ENCODE measurements at regions not wholly inside any gene's neighbourhood (a gene's known extent, or its start where the extent isn't known, plus 50 kb on each side); places are given as distances from the start of the nearest gene placed in this dataset.

DNA sequence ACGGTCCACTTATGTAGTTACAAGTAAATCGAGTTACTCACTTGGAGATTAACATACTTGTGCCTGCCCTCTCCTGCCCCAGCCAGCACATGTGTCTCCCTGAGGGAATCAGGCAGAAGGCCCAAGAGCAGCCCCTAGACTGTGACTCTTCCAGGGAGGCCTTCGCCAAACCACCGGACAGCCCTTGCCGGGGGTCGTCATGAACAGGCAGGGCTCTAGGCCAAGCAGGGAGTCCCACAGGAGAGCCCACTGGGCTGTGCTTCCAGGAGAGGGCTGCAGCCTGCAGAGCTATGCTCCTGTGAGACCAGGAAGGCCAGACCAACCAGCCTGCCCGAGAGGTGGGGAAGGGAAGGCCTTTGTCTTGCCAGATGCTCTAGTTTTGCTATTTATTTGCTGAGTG lies 283.3 kb downstream of the FOXO1 start (continued):
- TF ChIP-seq, protein P1, sequence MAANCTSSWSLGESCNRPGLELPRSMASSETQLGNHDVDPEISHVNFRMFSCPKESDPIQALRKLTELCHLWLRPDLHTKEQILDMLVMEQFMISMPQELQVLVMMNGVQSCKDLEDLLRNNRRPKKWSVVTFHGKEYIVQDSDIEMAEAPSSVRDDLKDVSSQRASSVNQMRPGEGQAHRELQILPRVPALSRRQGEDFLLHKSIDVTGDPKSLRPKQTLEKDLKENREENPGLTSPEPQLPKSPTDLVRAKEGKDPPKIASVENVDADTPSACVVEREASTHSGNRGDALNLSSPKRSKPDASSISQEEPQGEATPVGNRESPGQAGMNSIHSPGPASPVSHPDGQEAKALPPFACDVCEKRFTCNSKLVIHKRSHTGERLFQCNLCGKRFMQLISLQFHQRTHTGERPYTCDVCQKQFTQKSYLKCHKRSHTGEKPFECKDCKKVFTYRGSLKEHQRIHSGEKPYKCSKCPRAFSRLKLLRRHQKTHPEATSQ (tag by site-specific recombination; IDR thresholded peaks at IDR 0.05), result no peak
- TF ChIP-seq, protein P2, sequence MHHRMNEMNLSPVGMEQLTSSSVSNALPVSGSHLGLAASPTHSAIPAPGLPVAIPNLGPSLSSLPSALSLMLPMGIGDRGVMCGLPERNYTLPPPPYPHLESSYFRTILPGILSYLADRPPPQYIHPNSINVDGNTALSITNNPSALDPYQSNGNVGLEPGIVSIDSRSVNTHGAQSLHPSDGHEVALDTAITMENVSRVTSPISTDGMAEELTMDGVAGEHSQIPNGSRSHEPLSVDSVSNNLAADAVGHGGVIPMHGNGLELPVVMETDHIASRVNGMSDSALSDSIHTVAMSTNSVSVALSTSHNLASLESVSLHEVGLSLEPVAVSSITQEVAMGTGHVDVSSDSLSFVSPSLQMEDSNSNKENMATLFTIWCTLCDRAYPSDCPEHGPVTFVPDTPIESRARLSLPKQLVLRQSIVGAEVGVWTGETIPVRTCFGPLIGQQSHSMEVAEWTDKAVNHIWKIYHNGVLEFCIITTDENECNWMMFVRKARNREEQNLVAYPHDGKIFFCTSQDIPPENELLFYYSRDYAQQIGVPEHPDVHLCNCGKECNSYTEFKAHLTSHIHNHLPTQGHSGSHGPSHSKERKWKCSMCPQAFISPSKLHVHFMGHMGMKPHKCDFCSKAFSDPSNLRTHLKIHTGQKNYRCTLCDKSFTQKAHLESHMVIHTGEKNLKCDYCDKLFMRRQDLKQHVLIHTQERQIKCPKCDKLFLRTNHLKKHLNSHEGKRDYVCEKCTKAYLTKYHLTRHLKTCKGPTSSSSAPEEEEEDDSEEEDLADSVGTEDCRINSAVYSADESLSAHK (tag by site-specific recombination; IDR thresholded peaks at IDR 0.05), result no peak
- TF ChIP-seq, protein P3, sequence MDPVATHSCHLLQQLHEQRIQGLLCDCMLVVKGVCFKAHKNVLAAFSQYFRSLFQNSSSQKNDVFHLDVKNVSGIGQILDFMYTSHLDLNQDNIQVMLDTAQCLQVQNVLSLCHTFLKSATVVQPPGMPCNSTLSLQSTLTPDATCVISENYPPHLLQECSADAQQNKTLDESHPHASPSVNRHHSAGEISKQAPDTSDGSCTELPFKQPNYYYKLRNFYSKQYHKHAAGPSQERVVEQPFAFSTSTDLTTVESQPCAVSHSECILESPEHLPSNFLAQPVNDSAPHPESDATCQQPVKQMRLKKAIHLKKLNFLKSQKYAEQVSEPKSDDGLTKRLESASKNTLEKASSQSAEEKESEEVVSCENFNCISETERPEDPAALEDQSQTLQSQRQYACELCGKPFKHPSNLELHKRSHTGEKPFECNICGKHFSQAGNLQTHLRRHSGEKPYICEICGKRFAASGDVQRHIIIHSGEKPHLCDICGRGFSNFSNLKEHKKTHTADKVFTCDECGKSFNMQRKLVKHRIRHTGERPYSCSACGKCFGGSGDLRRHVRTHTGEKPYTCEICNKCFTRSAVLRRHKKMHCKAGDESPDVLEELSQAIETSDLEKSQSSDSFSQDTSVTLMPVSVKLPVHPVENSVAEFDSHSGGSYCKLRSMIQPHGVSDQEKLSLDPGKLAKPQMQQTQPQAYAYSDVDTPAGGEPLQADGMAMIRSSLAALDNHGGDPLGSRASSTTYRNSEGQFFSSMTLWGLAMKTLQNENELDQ (tag by site-specific recombination; IDR thresholded peaks at IDR 0.05; ENCODE audit: low read depth), result no peak
- TF ChIP-seq BCL11B (tag by site-specific recombination; IDR thresholded peaks at IDR 0.05; ENCODE audit: low read depth), result no peak
- TF ChIP-seq, protein P4, sequence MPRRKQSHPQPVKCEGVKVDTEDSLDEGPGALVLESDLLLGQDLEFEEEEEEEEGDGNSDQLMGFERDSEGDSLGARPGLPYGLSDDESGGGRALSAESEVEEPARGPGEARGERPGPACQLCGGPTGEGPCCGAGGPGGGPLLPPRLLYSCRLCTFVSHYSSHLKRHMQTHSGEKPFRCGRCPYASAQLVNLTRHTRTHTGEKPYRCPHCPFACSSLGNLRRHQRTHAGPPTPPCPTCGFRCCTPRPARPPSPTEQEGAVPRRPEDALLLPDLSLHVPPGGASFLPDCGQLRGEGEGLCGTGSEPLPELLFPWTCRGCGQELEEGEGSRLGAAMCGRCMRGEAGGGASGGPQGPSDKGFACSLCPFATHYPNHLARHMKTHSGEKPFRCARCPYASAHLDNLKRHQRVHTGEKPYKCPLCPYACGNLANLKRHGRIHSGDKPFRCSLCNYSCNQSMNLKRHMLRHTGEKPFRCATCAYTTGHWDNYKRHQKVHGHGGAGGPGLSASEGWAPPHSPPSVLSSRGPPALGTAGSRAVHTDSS (tag by site-specific recombination; IDR thresholded peaks at IDR 0.05), result no peak
- TF ChIP-seq, protein P5, sequence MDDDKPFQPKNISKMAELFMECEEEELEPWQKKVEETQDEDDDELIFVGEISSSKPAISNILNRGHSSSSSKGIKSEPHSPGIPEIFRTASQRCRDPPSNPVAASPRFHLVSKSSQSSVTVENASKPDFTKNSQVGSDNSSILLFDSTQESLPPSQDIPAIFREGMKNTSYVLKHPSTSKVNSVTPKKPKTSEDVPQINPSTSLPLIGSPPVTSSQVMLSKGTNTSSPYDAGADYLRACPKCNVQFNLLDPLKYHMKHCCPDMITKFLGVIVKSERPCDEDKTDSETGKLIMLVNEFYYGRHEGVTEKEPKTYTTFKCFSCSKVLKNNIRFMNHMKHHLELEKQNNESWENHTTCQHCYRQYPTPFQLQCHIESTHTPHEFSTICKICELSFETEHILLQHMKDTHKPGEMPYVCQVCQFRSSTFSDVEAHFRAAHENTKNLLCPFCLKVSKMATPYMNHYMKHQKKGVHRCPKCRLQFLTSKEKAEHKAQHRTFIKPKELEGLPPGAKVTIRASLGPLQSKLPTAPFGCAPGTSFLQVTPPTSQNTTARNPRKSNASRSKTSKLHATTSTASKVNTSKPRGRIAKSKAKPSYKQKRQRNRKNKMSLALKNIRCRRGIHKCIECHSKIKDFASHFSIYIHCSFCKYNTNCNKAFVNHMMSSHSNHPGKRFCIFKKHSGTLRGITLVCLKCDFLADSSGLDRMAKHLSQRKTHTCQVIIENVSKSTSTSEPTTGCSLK (tag by site-specific recombination; IDR thresholded peaks at IDR 0.05), result no peak
- TF ChIP-seq, protein P6, sequence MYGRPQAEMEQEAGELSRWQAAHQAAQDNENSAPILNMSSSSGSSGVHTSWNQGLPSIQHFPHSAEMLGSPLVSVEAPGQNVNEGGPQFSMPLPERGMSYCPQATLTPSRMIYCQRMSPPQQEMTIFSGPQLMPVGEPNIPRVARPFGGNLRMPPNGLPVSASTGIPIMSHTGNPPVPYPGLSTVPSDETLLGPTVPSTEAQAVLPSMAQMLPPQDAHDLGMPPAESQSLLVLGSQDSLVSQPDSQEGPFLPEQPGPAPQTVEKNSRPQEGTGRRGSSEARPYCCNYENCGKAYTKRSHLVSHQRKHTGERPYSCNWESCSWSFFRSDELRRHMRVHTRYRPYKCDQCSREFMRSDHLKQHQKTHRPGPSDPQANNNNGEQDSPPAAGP (tag by site-specific recombination; IDR thresholded peaks at IDR 0.05), result no peak
- TF ChIP-seq, protein P7, sequence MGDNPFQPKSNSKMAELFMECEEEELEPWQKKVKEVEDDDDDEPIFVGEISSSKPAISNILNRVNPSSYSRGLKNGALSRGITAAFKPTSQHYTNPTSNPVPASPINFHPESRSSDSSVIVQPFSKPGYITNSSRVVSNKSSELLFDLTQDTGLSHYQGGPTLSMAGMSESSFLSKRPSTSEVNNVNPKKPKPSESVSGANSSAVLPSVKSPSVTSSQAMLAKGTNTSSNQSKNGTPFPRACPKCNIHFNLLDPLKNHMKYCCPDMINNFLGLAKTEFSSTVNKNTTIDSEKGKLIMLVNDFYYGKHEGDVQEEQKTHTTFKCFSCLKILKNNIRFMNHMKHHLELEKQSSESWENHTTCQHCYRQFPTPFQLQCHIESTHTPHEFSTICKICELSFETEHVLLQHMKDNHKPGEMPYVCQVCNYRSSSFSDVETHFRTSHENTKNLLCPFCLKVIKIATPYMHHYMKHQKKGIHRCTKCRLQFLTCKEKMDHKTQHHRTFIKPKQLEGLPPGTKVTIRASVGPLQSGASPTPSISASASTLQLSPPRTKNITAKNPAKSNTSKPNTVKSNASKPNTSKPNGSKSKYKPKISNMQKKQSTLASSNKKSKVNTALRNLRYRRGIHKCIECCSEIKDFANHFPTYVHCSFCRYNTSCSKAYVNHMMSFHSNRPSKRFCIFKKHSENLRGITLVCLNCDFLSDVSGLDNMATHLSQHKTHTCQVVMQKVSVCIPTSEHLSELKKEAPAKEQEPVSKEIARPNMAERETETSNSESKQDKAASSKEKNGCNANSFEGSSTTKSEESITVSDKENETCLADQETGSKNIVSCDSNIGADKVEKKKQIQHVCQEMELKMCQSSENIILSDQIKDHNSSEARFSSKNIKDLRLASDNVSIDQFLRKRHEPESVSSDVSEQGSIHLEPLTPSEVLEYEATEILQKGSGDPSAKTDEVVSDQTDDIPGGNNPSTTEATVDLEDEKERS (tag by site-specific recombination; IDR thresholded peaks at IDR 0.05), result no peak
- TF ChIP-seq, protein P8, sequence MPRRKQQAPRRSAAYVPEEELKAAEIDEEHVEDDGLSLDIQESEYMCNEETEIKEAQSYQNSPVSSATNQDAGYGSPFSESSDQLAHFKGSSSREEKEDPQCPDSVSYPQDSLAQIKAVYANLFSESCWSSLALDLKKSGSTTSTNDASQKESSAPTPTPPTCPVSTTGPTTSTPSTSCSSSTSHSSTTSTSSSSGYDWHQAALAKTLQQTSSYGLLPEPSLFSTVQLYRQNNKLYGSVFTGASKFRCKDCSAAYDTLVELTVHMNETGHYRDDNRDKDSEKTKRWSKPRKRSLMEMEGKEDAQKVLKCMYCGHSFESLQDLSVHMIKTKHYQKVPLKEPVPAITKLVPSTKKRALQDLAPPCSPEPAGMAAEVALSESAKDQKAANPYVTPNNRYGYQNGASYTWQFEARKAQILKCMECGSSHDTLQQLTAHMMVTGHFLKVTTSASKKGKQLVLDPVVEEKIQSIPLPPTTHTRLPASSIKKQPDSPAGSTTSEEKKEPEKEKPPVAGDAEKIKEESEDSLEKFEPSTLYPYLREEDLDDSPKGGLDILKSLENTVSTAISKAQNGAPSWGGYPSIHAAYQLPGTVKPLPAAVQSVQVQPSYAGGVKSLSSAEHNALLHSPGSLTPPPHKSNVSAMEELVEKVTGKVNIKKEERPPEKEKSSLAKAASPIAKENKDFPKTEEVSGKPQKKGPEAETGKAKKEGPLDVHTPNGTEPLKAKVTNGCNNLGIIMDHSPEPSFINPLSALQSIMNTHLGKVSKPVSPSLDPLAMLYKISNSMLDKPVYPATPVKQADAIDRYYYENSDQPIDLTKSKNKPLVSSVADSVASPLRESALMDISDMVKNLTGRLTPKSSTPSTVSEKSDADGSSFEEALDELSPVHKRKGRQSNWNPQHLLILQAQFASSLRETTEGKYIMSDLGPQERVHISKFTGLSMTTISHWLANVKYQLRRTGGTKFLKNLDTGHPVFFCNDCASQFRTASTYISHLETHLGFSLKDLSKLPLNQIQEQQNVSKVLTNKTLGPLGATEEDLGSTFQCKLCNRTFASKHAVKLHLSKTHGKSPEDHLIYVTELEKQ (tag by site-specific recombination; IDR thresholded peaks at IDR 0.05; ENCODE audit: borderline replicate concordance), result no peak
